Mesodermal cell (in vitro differentiated cells): ENCODE measurements at regions not wholly inside any gene's neighbourhood (a gene's known extent, or its start where the extent isn't known, plus 50 kb on each side); places are given as distances from the start of the nearest gene placed in this dataset.

Source experiments
- H3K27ac ChIP-seq: 2 replicates; pipeline ENCODE4 v1.7.0; 2013; ENCODE audit warnings: mild to moderate bottlenecking, low read depth, low read length, moderate library complexity; ENCODE audit not compliant: severe bottlenecking
- H3K36me3 ChIP-seq: 2 replicates; pipeline ENCODE4 v1.7.1; 2013; ENCODE audit warnings: mild to moderate bottlenecking, low read length, moderate library complexity; ENCODE audit not compliant: control insufficient read depth, insufficient read depth
- H3K4me1 ChIP-seq: one replicate; pipeline ENCODE4 v1.7.1; 2013; ENCODE audit warnings: mild to moderate bottlenecking, low read length; ENCODE audit not compliant: insufficient read depth, control insufficient read depth, poor library complexity, severe bottlenecking
- H3K4me3 ChIP-seq: 2 replicates; pipeline ENCODE4 v1.7.0; 2013; ENCODE audit warnings: low read length, control low read depth, mild to moderate bottlenecking; ENCODE audit not compliant: insufficient read depth, poor library complexity, severe bottlenecking; ENCODE audit errors: extremely low read depth
- H3K9me3 ChIP-seq: 2 replicates; pipeline ENCODE4 v1.7.1; 2013; ENCODE audit warnings: mild to moderate bottlenecking, low read length, moderate library complexity; ENCODE audit not compliant: control insufficient read depth
- WGBS, 2 experiments: methylation state at CpG; one replicate each; pipeline ENCODE4 v1.1.5; 2013; ENCODE audit warnings: missing lambda C conversion rate in 2 of 2; ENCODE audit not compliant: insufficient coverage in 2 of 2; 5-methylcytosine and 5-hydroxymethylcytosine counted together

GRCh38 chr5:56620903-56621677 is 194.3 kb upstream of the MAP3K1 start:
- no peaks in the 10 kb centered on the region for H3K36me3 ChIP-seq
- H3K9me3 ChIP-seq, result peaks cover 4% of the 10 kb centered on the region
- H3K4me1 ChIP-seq, result no peaks in the 10 kb centered on the region
- H3K27ac ChIP-seq, result no peak overlapping the region
- no CpG with 5 or more reads among the region's 3 CpGs for WGBS, 2 experiments
- no peak overlapping the region for H3K4me3 ChIP-seq

- WGBS, 2 experiments, result 90 to 100% methylated on average over 3 of the region's 4 CpGs
- no peak overlapping the region for H3K4me3 ChIP-seq
- no peak overlapping the region for H3K27ac ChIP-seq
- no peaks in the 10 kb centered on the region for H3K4me1 ChIP-seq
- no peaks in the 10 kb centered on the region for H3K36me3 ChIP-seq
- peaks cover 4% of the 10 kb centered on the region for H3K9me3 ChIP-seq
Measured at GRCh38 chr5:56617998-56618397, 197.4 kb upstream of the MAP3K1 start.

GRCh38 chr5:56616454-56617160 is 198.7 kb upstream of the MAP3K1 start:
- WGBS, 2 experiments, result 93 to 100% methylated on average over 2 to 5 of the region's 6 CpGs

GRCh38 chr5:56615361-56616153 is 199.8 kb upstream of the MAP3K1 start:
- H3K27ac ChIP-seq, result no peak overlapping the region
- no peak overlapping the region for H3K4me3 ChIP-seq
- H3K36me3 ChIP-seq, result no peaks in the 10 kb centered on the region
- H3K9me3 ChIP-seq, result peaks cover 4% of the 10 kb centered on the region
- no peaks in the 10 kb centered on the region for H3K4me1 ChIP-seq
- WGBS, 2 experiments, result 61 to 83% methylated on average over 2 to 3 of the region's 6 CpGs

More at GRCh38 chr5:56616454-56617160, 198.7 kb upstream of the MAP3K1 start:
- H3K27ac ChIP-seq, result no peak overlapping the region
- H3K36me3 ChIP-seq, result no peaks in the 10 kb centered on the region
- no peak overlapping the region for H3K4me3 ChIP-seq
- H3K9me3 ChIP-seq, result peaks cover 4% of the 10 kb centered on the region
- H3K4me1 ChIP-seq, result no peaks in the 10 kb centered on the region

GRCh38 chr5:56612759-56613158 is 202.6 kb upstream of the MAP3K1 start:
- no peak overlapping the region for H3K27ac ChIP-seq
- WGBS, 2 experiments, result 100% methylated on average over 1 of the region's 1 CpG; no CpG with 5 or more reads in 1 of the 2 experiments
- H3K4me1 ChIP-seq, result peaks cover 8% of the 10 kb centered on the region
- peaks cover 4% of the 10 kb centered on the region for H3K9me3 ChIP-seq
- H3K4me3 ChIP-seq, result no peak overlapping the region
- no peaks in the 10 kb centered on the region for H3K36me3 ChIP-seq

GRCh38 chr5:56612353-56612752 is 203.0 kb upstream of the MAP3K1 start:
- no peak overlapping the region for H3K27ac ChIP-seq
- no peaks in the 10 kb centered on the region for H3K36me3 ChIP-seq
- H3K4me3 ChIP-seq, result no peak overlapping the region
- 96 to 100% methylated on average over 2 of the region's 2 CpGs for WGBS, 2 experiments
- H3K4me1 ChIP-seq, result peaks cover 11% of the 10 kb centered on the region
- H3K9me3 ChIP-seq, result peaks cover 1% of the 10 kb centered on the region

GRCh38 chr5:56610093-56610698 is 205.2 kb upstream of the MAP3K1 start:
- no peaks in the 10 kb centered on the region for H3K9me3 ChIP-seq
- no peaks in the 10 kb centered on the region for H3K36me3 ChIP-seq
- H3K27ac ChIP-seq, result no peak overlapping the region
- H3K4me3 ChIP-seq, result no peak overlapping the region
- peaks cover 16% of the 10 kb centered on the region for H3K4me1 ChIP-seq
- WGBS, 2 experiments, result 70 to 84% methylated on average over 2 to 4 of the region's 4 CpGs

- H3K27ac ChIP-seq, result no peak overlapping the region
- H3K9me3 ChIP-seq, result no peaks in the 10 kb centered on the region
- 89 to 90% methylated on average over 2 to 4 of the region's 6 CpGs for WGBS, 2 experiments
- no peaks in the 10 kb centered on the region for H3K36me3 ChIP-seq
- H3K4me3 ChIP-seq, result no peak overlapping the region
- H3K4me1 ChIP-seq, result peaks cover 23% of the 10 kb centered on the region
Measured at GRCh38 chr5:56608217-56608925, 207.0 kb upstream of the MAP3K1 start.

- H3K36me3 ChIP-seq, result no peaks in the 10 kb centered on the region
Measured at GRCh38 chr5:56607551-56607950, 207.8 kb upstream of the MAP3K1 start.

GRCh38 chr5:56607074-56607473 is 208.3 kb upstream of the MAP3K1 start:
- Histone ChIP-seq H3K36me3 (no peaks in the 10 kb centered on the region), H3K4me1 (peaks cover 23% of the 10 kb centered on the region), H3K27ac (no peak overlapping the region), H3K4me3 (no peak overlapping the region), H3K9me3 (no peaks in the 10 kb centered on the region)
- WGBS, 2 experiments, result 17 to 80% methylated on average over 1 to 2 of the region's 4 CpGs

More at GRCh38 chr5:56607551-56607950, 207.8 kb upstream of the MAP3K1 start:
- no peaks in the 10 kb centered on the region for H3K9me3 ChIP-seq
- H3K27ac ChIP-seq, result no peak overlapping the region
- no peak overlapping the region for H3K4me3 ChIP-seq
- WGBS, 2 experiments, result 29 to 40% methylated on average over 1 to 4 of the region's 4 CpGs
- peaks cover 23% of the 10 kb centered on the region for H3K4me1 ChIP-seq
